Natural killer cell treated with Interleukin-12 subunit alpha and Interleukin-12 subunit beta and Interleukin-15 and Interleukin-18, amount 100 ng/mL, for 72 hours (primary cell): ENCODE measurements at regions not wholly inside any gene's neighbourhood (a gene's known extent, or its start where the extent isn't known, plus 50 kb on each side); places are given as distances from the start of the nearest gene placed in this dataset.
"Not testable (repeated sequence)": the region's sequence is repeated elsewhere in the genome, so short reads cannot be mapped to it uniquely, and the experiment has no call there.

Source experiments
- ATAC-seq, 2 donors: fragments of 150-1000 bp; cut with Tn5 transposase in 1 of 2; sonication (Bioruptor Pico), chemical (Tn5 transposase) in 1 of 2; 2 replicates each; pipeline ENCODE4 v1.10.0; 2021
- DNase-seq: peaks from one replicate; pipeline ENCODE4 v3.0.0; 2022; ENCODE audit warnings: low spot score
- H3K27ac Mint-ChIP-seq, 2 donors: 1 replicate in 1 of 2; 2 replicates in 1 of 2; pipeline ENCODE4 v1.8.0; 2022; ENCODE audit warnings: mixed read lengths in 2 of 2, mild to moderate bottlenecking in 1 of 2, moderate library complexity in 1 of 2
- H3K27me3 Mint-ChIP-seq, 2 donors: 1 replicate in 1 of 2; 2 replicates in 1 of 2; pipeline ENCODE4 v1.8.0; 2022; ENCODE audit warnings: mixed read lengths in 2 of 2
- H3K36me3 Mint-ChIP-seq: one replicate; pipeline ENCODE4 v1.8.0; 2022; ENCODE audit warnings: mixed read lengths
- H3K4me1 Mint-ChIP-seq, 2 donors: 1 replicate in 1 of 2; 2 replicates in 1 of 2; pipeline ENCODE4 v1.8.0; 2022; ENCODE audit warnings: low read depth in 2 of 2, mixed read lengths in 2 of 2, mild to moderate bottlenecking in 1 of 2
- H3K4me3 Mint-ChIP-seq: one replicate; pipeline ENCODE4 v1.8.0; 2022; ENCODE audit warnings: mixed read lengths
- H3K9me3 Mint-ChIP-seq: 2 replicates; pipeline ENCODE4 v1.8.0; 2022; ENCODE audit warnings: mixed read lengths

- peaks cover 9% of the 10 kb centered on the region for H3K9me3 Mint-ChIP-seq
- H3K27ac Mint-ChIP-seq, result no peak overlapping the region
- H3K36me3 Mint-ChIP-seq, result peaks cover 4% of the 10 kb centered on the region
- ATAC-seq, result no peak
- no peaks in the 10 kb centered on the region for H3K27me3 Mint-ChIP-seq
- no peak overlapping the region for H3K4me3 Mint-ChIP-seq
- no peak for DNase-seq
- H3K4me1 Mint-ChIP-seq, result no peaks in the 10 kb centered on the region
These were observed 1514.0 kb downstream of the FAM181B start for GRCh38 chr11:81219661-81220060.

DNA sequence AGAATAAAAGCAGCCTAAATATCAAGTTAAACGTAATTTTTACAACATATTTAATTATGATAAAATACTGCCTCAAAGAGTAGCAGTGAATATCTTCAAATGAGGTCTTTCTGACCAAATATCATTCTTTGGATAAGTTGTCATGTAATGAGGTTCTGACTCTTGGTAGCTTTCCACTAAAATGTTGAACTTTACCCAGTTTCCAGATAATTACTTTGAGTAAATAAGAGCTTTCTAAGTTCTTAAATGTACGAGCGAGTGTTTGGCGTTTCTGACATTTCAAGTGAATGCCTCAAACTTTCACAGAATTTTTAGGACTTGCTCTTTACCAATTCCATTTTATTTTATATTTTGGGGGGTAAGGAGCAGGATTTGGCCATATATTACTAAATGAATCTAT is 1515.2 kb downstream of the FAM181B start:
- H3K27me3 Mint-ChIP-seq, result no peaks in the 10 kb centered on the region
- no peaks in the 10 kb centered on the region for H3K4me1 Mint-ChIP-seq
- peaks cover 13% of the 10 kb centered on the region for H3K9me3 Mint-ChIP-seq
- H3K27ac Mint-ChIP-seq, result no peak overlapping the region
- DNase-seq, result no peak
- ATAC-seq, result no peak
- H3K4me3 Mint-ChIP-seq, result no peak overlapping the region
- peaks cover 5% of the 10 kb centered on the region for H3K36me3 Mint-ChIP-seq

GRCh38 chr11:81211050-81211449 is 1522.6 kb downstream of the FAM181B start:
- Mint-ChIP-seq H3K9me3 (peaks cover 14% of the 10 kb centered on the region), H3K36me3 (peaks cover 5% of the 10 kb centered on the region), H3K4me1 (no peaks in the 10 kb centered on the region), H3K27me3 (no peaks in the 10 kb centered on the region), H3K4me3 (no peak overlapping the region), H3K27ac (no peak overlapping the region)
- ATAC-seq (no peak), DNase-seq (no peak)

DNA sequence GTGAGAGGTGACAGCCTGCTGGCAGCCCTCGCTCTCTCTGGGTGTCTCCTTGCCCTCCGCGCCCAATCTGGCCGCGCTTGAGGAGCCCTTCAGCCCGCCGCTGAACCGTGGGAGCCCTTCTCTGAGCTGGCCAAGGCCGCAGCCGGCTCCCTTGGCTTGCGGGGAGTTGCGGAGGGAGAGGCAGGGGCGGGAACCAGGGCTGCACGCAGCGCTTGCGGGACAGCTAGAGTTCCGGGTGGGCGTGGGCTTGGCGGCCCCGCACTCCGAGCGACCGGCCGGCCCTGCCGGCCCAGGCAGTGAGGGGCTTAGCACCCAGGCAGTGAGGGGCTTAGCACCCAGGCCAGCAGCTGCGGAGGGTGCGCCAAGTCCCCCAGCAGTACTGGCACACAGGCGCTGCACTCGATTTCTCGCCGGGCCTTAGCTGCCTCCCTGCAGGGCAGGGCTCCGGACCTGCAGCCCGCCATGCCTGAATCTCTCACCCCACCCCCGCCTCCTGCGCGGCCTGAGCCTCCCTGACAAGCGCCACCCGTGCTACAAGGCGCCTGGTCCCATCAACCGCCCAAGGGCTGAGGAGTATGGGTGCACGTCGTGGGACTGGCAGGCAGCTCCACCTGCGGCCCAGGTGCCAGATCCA is 1526.1 kb downstream of the FAM181B start:
- Mint-ChIP-seq H3K27me3 (no peaks in the 10 kb centered on the region), H3K4me3 (no peak overlapping the region)
- DNase-seq, result no peak

GRCh38 chr11:81203876-81204275 is 1529.8 kb downstream of the FAM181B start:
- H3K27me3 Mint-ChIP-seq, result no peaks in the 10 kb centered on the region
- no peak overlapping the region for H3K4me3 Mint-ChIP-seq
- peaks cover 11% of the 10 kb centered on the region for H3K9me3 Mint-ChIP-seq
- ATAC-seq (no peak), DNase-seq (no peak)
- no peaks in the 10 kb centered on the region for H3K4me1 Mint-ChIP-seq
- H3K36me3 Mint-ChIP-seq, result no peaks in the 10 kb centered on the region
- no peak overlapping the region for H3K27ac Mint-ChIP-seq

More for the DNA sequence above, 1526.1 kb downstream of the FAM181B start:
- no peaks in the 10 kb centered on the region for H3K36me3 Mint-ChIP-seq
- H3K27ac Mint-ChIP-seq, result no peak overlapping the region
- ATAC-seq, result no peak
- peaks cover 7% of the 10 kb centered on the region for H3K9me3 Mint-ChIP-seq
- no peaks in the 10 kb centered on the region for H3K4me1 Mint-ChIP-seq

- H3K27ac Mint-ChIP-seq, result no peak overlapping the region
- peaks cover 38% of the 10 kb centered on the region for H3K9me3 Mint-ChIP-seq
- no peaks in the 10 kb centered on the region for H3K4me1 Mint-ChIP-seq
- no peaks in the 10 kb centered on the region for H3K27me3 Mint-ChIP-seq
- no peak for ATAC-seq
- no peak overlapping the region for H3K4me3 Mint-ChIP-seq
- H3K36me3 Mint-ChIP-seq, result peaks cover 14% of the 10 kb centered on the region
- no peak for DNase-seq
These were observed 1536.3 kb downstream of the FAM181B start for GRCh38 chr11:81197396-81197795.

- DNase-seq (no peak), ATAC-seq (no peak)
- Mint-ChIP-seq H3K36me3 (peaks cover 10% of the 10 kb centered on the region), H3K27me3 (no peaks in the 10 kb centered on the region), H3K27ac (no peak overlapping the region), H3K9me3 (peaks cover 36% of the 10 kb centered on the region), H3K4me1 (no peaks in the 10 kb centered on the region), H3K4me3 (no peak overlapping the region)
These were observed 1541.1 kb downstream of the FAM181B start for GRCh38 chr11:81192516-81192915.

DNA sequence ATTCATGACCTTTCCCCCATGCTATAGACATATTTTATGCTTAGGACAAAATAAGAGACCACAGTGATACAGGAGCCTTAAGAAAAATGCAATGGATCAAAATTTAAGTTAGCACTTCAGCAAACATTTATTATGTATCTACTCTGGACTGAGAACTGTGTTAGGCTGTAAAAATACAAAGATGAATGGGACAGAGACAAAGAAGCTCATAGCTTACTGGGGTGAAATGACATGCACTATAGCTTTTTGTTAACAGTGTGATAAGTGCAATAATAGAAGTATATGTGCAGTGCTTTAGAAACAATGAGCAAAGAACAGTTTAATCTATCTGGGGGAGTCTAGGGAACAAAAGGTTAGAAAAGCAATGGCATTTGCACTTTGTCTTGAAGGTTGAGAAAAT is 1543.1 kb downstream of the FAM181B start:
- peaks cover 29% of the 10 kb centered on the region for H3K9me3 Mint-ChIP-seq
- ATAC-seq, result no peak
- peaks cover 5% of the 10 kb centered on the region for H3K36me3 Mint-ChIP-seq
- no peaks in the 10 kb centered on the region for H3K27me3 Mint-ChIP-seq
- no peak overlapping the region for H3K27ac Mint-ChIP-seq
- DNase-seq, result no peak
- H3K4me3 Mint-ChIP-seq, result no peak overlapping the region
- H3K4me1 Mint-ChIP-seq, result no peaks in the 10 kb centered on the region

DNA sequence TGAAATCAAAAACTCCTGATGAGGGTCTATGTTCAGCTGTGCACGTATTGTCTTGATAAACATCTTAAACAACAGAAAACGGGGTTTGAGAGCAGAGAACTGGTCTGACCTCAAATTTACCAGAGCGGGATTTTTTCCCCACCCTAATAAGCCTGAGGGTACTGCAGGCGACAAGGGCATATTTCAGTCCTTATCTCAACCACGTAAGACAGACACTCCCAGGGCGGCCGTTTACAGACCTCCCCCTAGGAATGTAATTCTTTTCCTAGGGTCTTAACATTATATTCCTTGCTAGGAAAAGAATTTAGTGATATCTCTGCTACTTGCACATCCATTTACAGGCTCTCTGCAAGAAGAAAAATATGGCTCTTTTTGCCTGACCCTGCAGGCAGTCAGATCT is 1546.6 kb downstream of the FAM181B start:
- not testable (repeated sequence) for H3K27me3 Mint-ChIP-seq, H3K4me1 Mint-ChIP-seq, H3K4me3 Mint-ChIP-seq, H3K27ac Mint-ChIP-seq, DNase-seq, ATAC-seq, H3K36me3 Mint-ChIP-seq
- peaks cover 35% of the 10 kb centered on the region for H3K9me3 Mint-ChIP-seq

DNA sequence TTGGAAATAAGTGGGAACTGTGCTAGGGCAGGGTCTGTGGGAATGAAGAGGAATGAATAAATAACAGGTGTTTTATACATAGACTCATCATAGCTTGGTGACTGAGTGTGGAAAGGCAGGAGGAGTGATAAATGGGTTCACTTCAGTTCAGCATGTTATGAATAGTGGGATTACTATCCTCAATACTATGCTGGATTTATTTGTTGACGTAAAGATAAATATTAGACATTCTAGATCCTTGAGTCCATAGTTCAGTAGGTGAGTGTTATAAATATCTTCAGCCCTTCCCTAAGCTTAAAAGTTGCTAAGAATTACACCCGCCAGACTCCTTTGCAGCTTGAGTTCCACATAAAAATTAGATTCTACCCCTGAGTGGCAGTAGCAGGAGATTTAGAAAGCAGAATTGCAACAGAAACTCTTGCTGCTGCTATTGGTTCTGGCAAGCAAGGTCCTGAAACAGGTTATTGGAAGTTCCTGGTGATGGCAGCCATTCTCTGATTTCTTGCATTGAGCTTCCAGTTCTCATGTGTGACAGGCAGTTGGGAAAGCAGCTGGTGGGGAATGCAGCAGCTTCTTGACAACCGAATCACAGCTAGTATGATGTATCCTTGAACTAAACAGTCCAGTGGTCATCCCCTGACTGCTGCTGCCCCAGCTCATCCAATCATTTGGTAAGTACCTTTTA is 1558.9 kb downstream of the FAM181B start:
- ATAC-seq (no peak), DNase-seq (no peak)
- Mint-ChIP-seq H3K27ac (no peak overlapping the region), H3K4me1 (no peaks in the 10 kb centered on the region), H3K9me3 (peaks cover 12% of the 10 kb centered on the region), H3K4me3 (no peak overlapping the region), H3K36me3 (peaks cover under 1% of the 10 kb centered on the region), H3K27me3 (no peaks in the 10 kb centered on the region)

DNA sequence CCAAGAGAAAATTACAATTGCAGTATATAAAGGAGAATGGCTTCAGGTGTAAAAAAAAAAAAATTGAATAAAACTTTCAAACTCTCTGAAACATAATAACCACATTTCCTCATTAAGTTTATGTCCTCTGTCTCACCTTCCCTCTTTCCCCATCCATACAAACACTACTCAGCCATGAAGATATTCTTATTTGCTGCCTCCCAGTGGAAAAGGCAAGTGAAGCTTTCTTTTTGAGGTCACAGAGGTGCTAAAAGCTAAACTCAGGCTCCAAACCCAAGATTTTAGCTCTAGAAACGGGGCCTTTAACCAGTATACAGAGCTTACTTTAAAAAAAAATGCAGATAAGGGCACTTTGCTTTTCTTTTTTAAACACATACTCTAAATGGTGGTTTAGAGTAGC is 1568.5 kb downstream of the FAM181B start:
- peaks cover 8% of the 10 kb centered on the region for H3K36me3 Mint-ChIP-seq
- no peaks in the 10 kb centered on the region for H3K9me3 Mint-ChIP-seq
- H3K4me1 Mint-ChIP-seq, result no peaks in the 10 kb centered on the region
- DNase-seq (no peak), ATAC-seq (no peak)
- H3K27me3 Mint-ChIP-seq, result no peaks in the 10 kb centered on the region
- no peak overlapping the region for H3K4me3 Mint-ChIP-seq
- no peak overlapping the region for H3K27ac Mint-ChIP-seq

GRCh38 chr11:81159900-81160299 is 1573.8 kb downstream of the FAM181B start:
- Mint-ChIP-seq H3K27ac (no peak overlapping the region), H3K27me3 (no peaks in the 10 kb centered on the region), H3K9me3 (no peaks in the 10 kb centered on the region), H3K4me3 (no peak overlapping the region), H3K36me3 (peaks cover 4% of the 10 kb centered on the region), H3K4me1 (no peaks in the 10 kb centered on the region)
- ATAC-seq (no peak), DNase-seq (no peak)

DNA sequence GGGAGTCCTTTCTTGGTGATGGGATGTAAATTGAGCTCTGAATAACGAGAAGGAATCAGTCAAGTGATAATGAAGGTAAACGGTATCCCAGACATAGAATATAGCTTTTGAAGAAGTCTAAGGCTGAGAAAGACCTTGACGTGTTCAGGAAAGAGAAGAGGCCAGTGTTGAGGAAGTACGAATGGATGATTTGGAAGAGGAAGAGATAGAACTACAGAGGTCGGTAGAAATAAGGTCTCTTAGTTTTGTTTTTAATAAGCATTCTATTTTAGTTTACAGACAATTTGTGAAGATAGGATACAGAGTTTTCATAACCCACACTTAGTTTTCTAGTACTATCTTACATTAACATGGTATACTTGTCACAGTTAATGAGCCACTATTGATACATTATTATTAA is 1598.1 kb downstream of the FAM181B start:
- DNase-seq (no peak), ATAC-seq (no peak)
- Mint-ChIP-seq H3K4me1 (no peaks in the 10 kb centered on the region), H3K9me3 (peaks cover 19% of the 10 kb centered on the region), H3K36me3 (no peaks in the 10 kb centered on the region), H3K27me3 (no peaks in the 10 kb centered on the region), H3K27ac (no peak overlapping the region), H3K4me3 (no peak overlapping the region)

GRCh38 chr11:81129618-81130017 is 1604.0 kb downstream of the FAM181B start:
- Mint-ChIP-seq H3K4me1 (no peaks in the 10 kb centered on the region), H3K27me3 (no peaks in the 10 kb centered on the region), H3K4me3 (no peak overlapping the region), H3K27ac (no peak overlapping the region), H3K9me3 (peaks cover 11% of the 10 kb centered on the region), H3K36me3 (no peaks in the 10 kb centered on the region)
- DNase-seq, result no peak
- ATAC-seq, result no peak

- Mint-ChIP-seq H3K27ac (no peak overlapping the region), H3K9me3 (peaks cover 3% of the 10 kb centered on the region), H3K4me1 (no peaks in the 10 kb centered on the region), H3K4me3 (no peak overlapping the region), H3K27me3 (no peaks in the 10 kb centered on the region), H3K36me3 (no peaks in the 10 kb centered on the region)
- DNase-seq (no peak), ATAC-seq (no peak)
These were observed 1620.9 kb downstream of the FAM181B start for GRCh38 chr11:81112718-81113117.
